K562 (cell line): ENCODE measurements at regions not wholly inside any gene's neighbourhood (a gene's known extent, or its start where the extent isn't known, plus 50 kb on each side); places are given as distances from the start of the nearest gene placed in this dataset.

ENCODE experiments used
- ATF2 ChIP-seq: sonication (generic); formaldehyde crosslinking; IDR thresholded peaks from 2 replicates; pipeline ENCODE4 v1.8.1; 2022; ENCODE audit warnings: missing genetic modification reagents
- ATF6 ChIP-seq: sonication (generic); formaldehyde crosslinking; IDR thresholded peaks from 2 replicates; pipeline ENCODE4 v1.4.0; 2020; ENCODE audit warnings: mild to moderate bottlenecking, missing genetic modification reagents
- EP300 ChIP-seq: IDR thresholded peaks from 2 replicates; pipeline ENCODE4 v1.6.1; 2012; ENCODE audit warnings: low read length, improper control_type of control experiment
- ERF ChIP-seq: fragments of 450-650 bp; formaldehyde crosslinking; IDR thresholded peaks from 2 replicates; pipeline ENCODE4 v1.4.0; 2020; ENCODE audit warnings: mild to moderate bottlenecking, mixed read lengths
- HDAC1 ChIP-seq, 2 experiments: fragments of 450-650 bp; IDR thresholded peaks; 2 replicates each; pipeline ENCODE4 v1.6.1; 2016 to 2017; ENCODE audit warnings: inconsistent platforms in 1 of 2, mild to moderate bottlenecking in 1 of 2, moderate library complexity in 1 of 2
- KAT8 ChIP-seq: fragments of 450-650 bp; IDR thresholded peaks from 2 replicates; pipeline ENCODE4 v1.6.1; 2016; ENCODE audit warnings: low read depth, mild to moderate bottlenecking
- MAX ChIP-seq: sonication (generic); formaldehyde crosslinking; IDR thresholded peaks from 2 replicates; pipeline ENCODE4 v1.9.0; 2022; ENCODE audit warnings: mild to moderate bottlenecking, missing genetic modification reagents
- POLR2A ChIP-seq: fragments of 450-650 bp; conservative IDR thresholded peaks from 2 replicates; pipeline ENCODE4 v1.6.1; 2016
- PRDM10 ChIP-seq: fragments of 450-650 bp; IDR thresholded peaks from 2 replicates; pipeline ENCODE4 v1.6.1; 2018; ENCODE audit not compliant: partially characterized antibody
- ZFX ChIP-seq: sonication (generic); formaldehyde crosslinking; IDR thresholded peaks from 2 replicates; pipeline ENCODE4 v1.8.0; 2022; ENCODE audit warnings: mild to moderate bottlenecking, missing genetic modification reagents, moderate library complexity
- ZNF644 ChIP-seq: fragments of 200-800 bp; sonication (Bioruptor generic); IDR thresholded peaks from 2 replicates; pipeline ENCODE4 v1.6.1; 2016; ENCODE audit warnings: low read depth, missing genetic modification characterization, missing compliant biosample characterization

DNA sequence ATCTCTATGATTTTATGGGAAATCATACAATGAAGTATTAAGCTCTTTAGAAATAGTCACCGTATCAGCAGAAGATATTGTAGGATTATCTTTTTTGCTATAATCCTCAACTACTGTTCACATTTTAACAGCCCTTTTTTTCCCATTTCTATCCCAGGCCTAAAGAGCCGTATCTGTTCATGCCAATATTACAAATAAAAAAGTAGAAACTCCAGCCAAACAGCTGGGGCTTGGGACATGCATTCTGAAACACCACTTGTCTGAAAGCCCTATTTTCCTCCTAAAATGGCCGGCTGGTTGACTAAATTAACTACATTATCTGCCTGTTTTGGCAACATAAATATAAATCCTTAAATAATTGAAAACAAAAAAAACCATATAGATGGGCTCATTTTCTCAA lies 477.8 kb downstream of the CDH2 start:
- TF ChIP-seq KAT8 (no peak), ZFX (CRISPR knock-in tag) (no peak), PRDM10 (no peak), POLR2A (no peak), ZNF644 (tag) (no peak), ATF6 (CRISPR knock-in tag) (no peak), ATF2 (CRISPR knock-in tag) (no peak), MAX (CRISPR knock-in tag) (no peak), EP300 (no peak), HDAC1 (IDR thresholded peaks at IDR 0.05) (no peak), ERF (CRISPR knock-in tag) (no peak)
